Prostate gland (tissue), 2 donors: ENCODE measurements at regions not wholly inside any gene's neighbourhood (a gene's known extent, or its start where the extent isn't known, plus 50 kb on each side); places are given as distances from the start of the nearest gene placed in this dataset.

Experiments used
- POLR2A ChIP-seq: fragments of 450-650 bp; IDR thresholded peaks from one replicate; pipeline ENCODE4 v1.6.1; 2016; ENCODE audit warnings: antibody characterized with exemption, mild to moderate bottlenecking
- POLR2AphosphoS5 ChIP-seq: sonication (generic); formaldehyde crosslinking; IDR thresholded peaks from one replicate; pipeline ENCODE4 v1.6.1; 2017; ENCODE audit warnings: antibody characterized with exemption
- TF ChIP-seq, protein P1 (sequence below), 4 experiments: fragments of 200-600 bp in 2 of 4; fragments of 450-650 bp in 2 of 4; sonication (generic) in 2 of 4; IDR thresholded peaks; 1 replicate in 3 of 4; 2 replicates in 1 of 4; pipeline ENCODE4 v1.5.1; 2016 to 2019; ENCODE audit warnings: antibody characterized with exemption in 4 of 4, mild to moderate bottlenecking in 2 of 4, moderate library complexity in 2 of 4

GRCh38 chr19:13700621-13701020 is 63.7 kb upstream of the MRI1 start:
- TF ChIP-seq, protein P1, sequence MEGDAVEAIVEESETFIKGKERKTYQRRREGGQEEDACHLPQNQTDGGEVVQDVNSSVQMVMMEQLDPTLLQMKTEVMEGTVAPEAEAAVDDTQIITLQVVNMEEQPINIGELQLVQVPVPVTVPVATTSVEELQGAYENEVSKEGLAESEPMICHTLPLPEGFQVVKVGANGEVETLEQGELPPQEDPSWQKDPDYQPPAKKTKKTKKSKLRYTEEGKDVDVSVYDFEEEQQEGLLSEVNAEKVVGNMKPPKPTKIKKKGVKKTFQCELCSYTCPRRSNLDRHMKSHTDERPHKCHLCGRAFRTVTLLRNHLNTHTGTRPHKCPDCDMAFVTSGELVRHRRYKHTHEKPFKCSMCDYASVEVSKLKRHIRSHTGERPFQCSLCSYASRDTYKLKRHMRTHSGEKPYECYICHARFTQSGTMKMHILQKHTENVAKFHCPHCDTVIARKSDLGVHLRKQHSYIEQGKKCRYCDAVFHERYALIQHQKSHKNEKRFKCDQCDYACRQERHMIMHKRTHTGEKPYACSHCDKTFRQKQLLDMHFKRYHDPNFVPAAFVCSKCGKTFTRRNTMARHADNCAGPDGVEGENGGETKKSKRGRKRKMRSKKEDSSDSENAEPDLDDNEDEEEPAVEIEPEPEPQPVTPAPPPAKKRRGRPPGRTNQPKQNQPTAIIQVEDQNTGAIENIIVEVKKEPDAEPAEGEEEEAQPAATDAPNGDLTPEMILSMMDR (IDR thresholded peaks at IDR 0.05): no peak
- no peak for TF ChIP-seq POLR2A
- no peak for TF ChIP-seq POLR2AphosphoS5
